ENCODE measurements at regions not wholly inside any gene's neighbourhood (a gene's known extent, or its start where the extent isn't known, plus 50 kb on each side); places are given as distances from the start of the nearest gene placed in this dataset.
"Not testable (repeated sequence)": the region's sequence is repeated elsewhere in the genome, so short reads cannot be mapped to it uniquely, and the experiment has no call there.

GRCh38 chr7:17557251-17557671 lies 258.8 kb downstream of the AHR start:
- no peak for DNase-seq (ENCODE audit: low read depth in 3 of 3)

- no peak for DNase-seq (ENCODE audit: low read depth in 3 of 3)
Measured at GRCh38 chr7:17558135-17558534, 259.7 kb downstream of the AHR start.

- DNase-seq (ENCODE audit: low read depth in 3 of 3), result no peak
Measured at GRCh38 chr7:17558558-17559332, 260.3 kb downstream of the AHR start.

DNA sequence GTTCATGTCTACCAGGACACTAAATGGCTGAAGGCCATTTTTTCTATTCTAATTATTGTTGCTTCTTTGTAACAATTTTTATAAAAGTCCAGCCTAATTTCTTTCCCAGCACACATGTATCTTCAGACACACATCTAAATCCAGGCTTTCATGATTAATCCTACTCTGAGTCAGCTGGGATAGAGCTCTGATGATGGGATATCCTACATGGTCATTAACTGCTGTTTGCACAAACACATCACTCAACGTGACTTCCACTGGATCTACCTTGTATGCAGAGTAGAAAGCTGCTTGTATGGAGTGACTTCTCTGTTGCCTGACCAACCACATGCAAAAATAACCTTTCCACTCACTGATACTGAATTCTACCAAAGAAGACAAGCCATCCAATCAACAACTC lies 260.9 kb downstream of the AHR start:
- DNase-seq (ENCODE audit: low read depth in 3 of 3), result no peak

DNA sequence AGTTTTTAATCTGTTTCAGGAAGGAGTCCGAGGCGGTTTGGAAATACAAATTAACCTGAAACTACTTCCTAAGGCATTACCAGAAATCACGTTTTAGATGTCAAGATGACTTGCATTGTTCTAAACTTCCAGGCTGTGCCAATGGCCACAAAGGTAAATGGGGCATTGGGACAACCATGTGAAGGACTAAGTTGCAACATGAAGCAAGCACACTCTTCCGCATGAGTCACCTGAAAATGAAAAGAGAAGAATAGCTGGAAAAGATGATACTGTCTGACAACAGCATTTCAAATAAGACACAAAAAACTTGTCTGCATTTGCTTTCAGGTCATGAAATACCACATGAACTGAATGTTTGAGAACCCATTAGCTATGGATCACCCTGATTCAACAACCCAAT lies 262.1 kb downstream of the AHR start:
- no peak for DNase-seq (ENCODE audit: low read depth in 3 of 3)

DNA sequence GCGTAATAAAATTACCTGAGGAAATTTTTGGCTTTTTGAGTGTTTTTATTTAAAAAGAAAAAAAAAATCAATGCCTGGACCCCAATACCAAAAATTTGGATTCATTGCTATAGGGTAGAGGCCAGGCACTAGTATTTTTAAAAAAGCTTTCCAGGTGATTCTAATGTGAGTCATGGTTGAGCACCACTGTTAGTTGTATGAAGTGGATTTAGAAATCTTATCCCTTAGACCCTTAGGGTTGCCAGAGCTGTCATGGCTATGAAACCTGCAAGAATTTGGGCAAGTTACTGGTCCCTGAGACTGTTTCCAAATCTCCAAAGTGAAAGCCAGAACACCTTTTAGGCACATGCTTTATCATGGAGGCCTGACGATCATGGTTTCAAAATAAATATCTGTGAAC lies 262.5 kb downstream of the AHR start:
- DNase-seq (ENCODE audit: low read depth in 3 of 3), result no peak

- DNase-seq (ENCODE audit: low read depth in 3 of 3), result no peak
Measured at GRCh38 chr7:17564678-17565212, 266.3 kb downstream of the AHR start.

DNA sequence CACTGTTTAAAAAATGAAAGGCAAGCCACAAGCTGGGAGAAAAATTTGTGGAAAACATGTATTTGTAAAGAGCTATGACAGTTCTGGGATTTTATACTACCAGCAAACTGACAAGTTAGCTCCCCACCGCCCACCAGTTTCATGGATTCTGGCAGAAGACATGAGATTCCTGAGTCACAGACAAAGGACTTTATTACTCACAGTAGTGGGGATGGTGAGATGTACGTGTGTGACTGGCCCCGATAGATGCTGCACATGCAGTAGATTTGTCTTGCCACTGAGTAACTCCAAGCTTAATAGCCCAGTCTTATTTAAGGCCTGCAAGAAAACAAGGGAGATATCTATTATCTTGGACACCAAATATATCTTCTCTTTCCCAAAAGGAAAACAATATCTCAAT lies 281.7 kb downstream of the AHR start:
- DNase-seq (ENCODE audit: low read depth in 3 of 3), result no peak

DNA sequence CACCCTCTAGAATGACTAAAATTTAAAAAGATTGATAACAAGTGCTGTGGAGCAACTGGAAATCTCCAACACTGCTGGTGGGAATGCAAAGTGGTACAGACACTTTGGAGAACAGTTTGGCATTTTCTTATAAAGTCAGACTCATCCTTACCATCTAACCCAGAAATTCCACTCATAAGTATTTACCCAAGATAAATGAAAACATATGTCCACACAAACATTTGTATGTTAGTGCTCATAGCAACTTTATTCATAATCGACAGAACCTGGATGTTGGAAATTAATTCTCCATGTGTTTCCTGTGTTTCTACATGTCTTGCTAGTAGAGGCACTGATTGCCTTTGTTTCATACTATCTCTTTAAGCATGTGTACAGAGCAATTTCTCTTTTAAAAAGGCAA lies 282.4 kb downstream of the AHR start:
- DNase-seq (ENCODE audit: low read depth in 3 of 3), result no peak

DNA sequence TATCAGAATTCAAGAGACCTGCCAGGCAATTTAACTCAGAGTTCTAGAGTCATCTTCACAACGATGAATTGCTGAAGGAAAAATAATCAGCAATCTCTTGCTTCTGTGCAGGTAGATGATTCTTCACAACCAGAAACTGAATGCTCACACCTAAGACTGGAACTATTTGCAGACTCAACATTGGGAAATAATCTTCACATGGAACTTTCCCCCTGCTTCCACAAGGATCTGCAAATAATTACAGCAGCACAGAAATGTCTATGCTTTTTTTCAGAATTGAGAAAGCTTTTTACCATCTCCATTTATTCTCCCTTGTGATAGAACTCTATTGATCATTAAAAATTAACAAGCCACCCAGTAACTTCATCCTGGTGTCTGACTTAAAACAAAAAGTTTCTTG lies 282.8 kb downstream of the AHR start:
- no peak for DNase-seq (ENCODE audit: low read depth in 3 of 3)

DNA sequence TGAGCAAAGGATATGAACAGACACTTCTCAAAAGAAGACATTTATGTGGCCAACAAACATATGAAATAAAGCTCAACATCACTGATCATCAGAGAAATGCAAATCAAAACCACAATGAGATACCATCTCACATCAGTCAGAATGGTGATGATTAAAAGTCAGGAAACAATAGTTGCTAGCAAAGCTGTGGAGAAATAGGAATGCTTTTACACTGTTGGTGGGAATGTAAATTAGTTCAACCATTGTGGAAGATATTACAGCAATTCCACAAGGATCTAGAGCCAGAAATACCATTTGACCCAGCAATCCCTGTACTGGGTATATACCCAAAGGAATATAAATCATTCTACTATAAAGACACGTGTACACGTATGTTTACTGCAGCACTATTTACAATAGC lies 284.2 kb downstream of the AHR start:
- DNase-seq (ENCODE audit: low read depth in 3 of 3), result not testable (repeated sequence)

DNA sequence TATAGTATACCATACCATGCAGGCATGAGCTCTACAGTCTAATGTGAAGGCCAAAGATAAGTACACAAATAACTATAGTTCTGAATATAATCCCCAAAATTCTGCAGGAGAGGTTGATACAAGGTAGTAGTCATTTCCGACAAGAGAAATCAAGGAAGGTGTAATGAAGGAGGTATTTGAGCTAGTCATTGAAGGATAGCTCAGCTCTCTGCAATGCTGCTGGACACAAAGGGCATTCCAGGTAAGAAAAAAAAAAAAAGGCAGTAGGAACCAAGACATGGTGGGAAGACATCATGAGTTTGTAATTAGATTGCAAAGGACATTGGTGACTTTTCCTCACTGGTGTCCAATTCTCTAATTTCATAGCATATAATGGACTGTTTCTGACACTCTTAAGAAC lies 285.3 kb downstream of the AHR start:
- no peak for DNase-seq (ENCODE audit: low read depth in 3 of 3)

DNA sequence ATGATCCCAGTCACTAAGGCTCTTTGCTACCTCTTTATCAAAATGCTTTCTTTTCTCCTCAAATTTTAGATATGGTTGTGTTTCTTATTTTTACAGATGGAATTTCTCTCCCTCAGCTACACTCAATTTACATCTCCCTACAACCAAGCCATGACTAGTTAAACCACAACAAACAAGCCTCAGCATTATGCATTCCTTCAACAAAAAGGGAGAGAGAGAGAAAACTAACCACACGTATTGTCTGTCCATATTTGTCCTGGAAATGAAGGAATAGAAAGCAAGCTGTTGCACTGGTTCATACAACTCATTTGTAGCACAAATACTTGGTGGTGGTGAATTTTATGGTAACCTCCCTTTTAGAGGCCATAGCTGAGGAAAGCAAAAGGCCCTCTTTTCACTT lies 286.4 kb downstream of the AHR start:
- no peak for DNase-seq (ENCODE audit: low read depth in 3 of 3)

GRCh38 chr7:17586711-17587110 lies 288.3 kb downstream of the AHR start:
- DNase-seq (ENCODE audit: low read depth in 3 of 3), result no peak

DNA sequence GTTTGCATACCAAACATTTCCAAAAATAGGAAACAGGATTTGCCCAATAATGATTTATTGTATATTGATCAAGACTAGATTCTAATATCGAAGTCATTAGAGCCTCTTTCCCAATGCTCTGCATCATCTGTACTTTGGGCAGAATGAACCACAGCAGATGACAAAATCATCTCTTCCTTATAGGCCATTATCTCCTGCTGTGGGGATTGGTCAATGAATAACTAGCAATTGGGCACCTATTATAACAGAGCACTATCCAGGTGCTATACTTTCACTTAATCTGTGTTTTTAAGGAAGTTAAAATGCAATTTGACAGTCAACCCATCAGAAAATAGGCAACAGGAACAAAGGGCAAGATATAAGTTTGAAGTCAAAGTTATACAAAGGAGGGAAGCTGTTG lies 290.3 kb downstream of the AHR start:
- DNase-seq (ENCODE audit: low read depth in 3 of 3), result no peak

GRCh38 chr7:17589671-17590070 lies 291.2 kb downstream of the AHR start:
- DNase-seq (ENCODE audit: low read depth in 3 of 3), result no peak

DNA sequence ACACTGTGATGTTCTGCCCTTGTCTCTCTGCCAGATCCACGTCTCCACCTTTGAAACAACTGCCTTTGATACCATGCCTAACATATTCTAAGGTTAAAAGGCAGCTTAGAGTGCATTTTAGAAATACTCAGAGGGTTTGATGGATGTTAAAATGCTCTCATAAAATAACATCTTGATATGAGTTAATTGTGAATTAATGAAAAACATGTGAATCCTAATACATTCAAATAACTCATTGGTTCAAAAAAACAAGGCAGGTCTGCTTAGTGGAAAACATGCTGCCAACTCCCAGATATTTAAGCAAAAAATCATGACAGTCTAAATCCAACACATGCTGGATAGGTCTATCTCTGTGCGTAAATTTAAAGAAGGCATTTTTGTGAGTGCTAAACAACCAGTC lies 291.8 kb downstream of the AHR start:
- DNase-seq (ENCODE audit: low read depth in 3 of 3), result no peak

GRCh38 chr7:17593819-17594419 lies 295.5 kb downstream of the AHR start:
- no peak for DNase-seq (ENCODE audit: low read depth in 3 of 3)

GRCh38 chr7:17595546-17595945 lies 297.1 kb downstream of the AHR start:
- no peak for DNase-seq (ENCODE audit: low read depth in 3 of 3)

- DNase-seq (ENCODE audit: low read depth in 3 of 3), result no peak
Measured at GRCh38 chr7:17598305-17598704, 299.9 kb downstream of the AHR start.

DNA sequence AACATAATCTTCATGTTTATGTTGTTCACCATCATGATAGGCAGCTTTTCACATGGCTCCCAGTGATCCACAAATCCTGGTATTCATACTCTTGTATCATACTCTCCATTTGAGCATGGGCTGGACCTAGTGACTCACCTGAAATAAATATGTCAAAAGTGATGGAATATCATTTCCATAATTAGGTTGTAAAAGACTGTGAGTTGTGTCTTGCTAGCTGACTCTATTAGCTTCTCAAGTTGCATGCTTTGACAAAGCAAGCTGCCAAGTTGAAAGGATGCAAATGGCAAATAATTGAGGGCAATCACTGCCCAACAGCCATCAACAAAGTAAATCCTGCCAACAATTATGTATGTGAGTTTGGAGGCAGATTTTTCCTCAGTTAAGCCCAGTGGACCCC lies 300.4 kb downstream of the AHR start:
- no peak for DNase-seq (ENCODE audit: low read depth in 3 of 3)

GRCh38 chr7:17599733-17600339 lies 301.4 kb downstream of the AHR start:
- DNase-seq (ENCODE audit: low read depth in 3 of 3), result no peak

- DNase-seq (ENCODE audit: low read depth in 3 of 3), result no peak
Measured at GRCh38 chr7:17600340-17600752, 301.9 kb downstream of the AHR start.

Data from stimulated activated CD4-positive, alpha-beta T cell treated with anti-CD3 and anti-CD28 coated beads, TNF-alpha, amount 100 ng/mL, for 24 hours (primary cell).